ENCODE measurements at regions not wholly inside any gene's neighbourhood (a gene's known extent, or its start where the extent isn't known, plus 50 kb on each side); places are given as distances from the start of the nearest gene placed in this dataset.
A peak's percentile ranks its signal among the peaks of the same experiment; 100 is the strongest.
"Not testable (repeated sequence)": the region's sequence is repeated elsewhere in the genome, so short reads cannot be mapped to it uniquely, and the experiment has no call there.

GRCh38 chr5:82465235-82465634 lies 187.1 kb upstream of the RPS23 start:
- peak; percentile 45 for FAIRE-seq
- Histone ChIP-seq H3K4me1 (ENCODE audit: insufficient read depth, low read length) (no peaks in the 10 kb centered on the region), H3K9ac (ENCODE audit: low read length) (no peak overlapping the region), H4K20me1 (ENCODE audit: insufficient read depth, low read length) (no peaks in the 10 kb centered on the region), H3K4me2 (ENCODE audit: low read length) (no peak overlapping the region), H3K4me3 (ENCODE audit: insufficient read depth, low read depth, low read length) (no peak overlapping the region), H3K9me3 (ENCODE audit: insufficient read depth, low read depth, low read length) (no peaks in the 10 kb centered on the region), H3K79me2 (ENCODE audit: insufficient read depth, low read length) (no peaks in the 10 kb centered on the region), H3K36me3 (ENCODE audit: insufficient read depth, low read length) (no peaks in the 10 kb centered on the region), H3K27me3 (ENCODE audit: insufficient read depth, low read length) (no peaks in the 10 kb centered on the region), H2AFZ (ENCODE audit: low read depth, low read length) (no peak overlapping the region), H3K27ac (ENCODE audit: low read depth, low read length) (no peak overlapping the region)
- no peaks in the 10 kb centered on the region for H3K27me3 Mint-ChIP-seq (ENCODE audit: low read depth, unreplicated experiment)
- no peaks in the 10 kb centered on the region for H3K36me3 Mint-ChIP-seq (ENCODE audit: low read depth, unreplicated experiment)
- H3K4me3 Mint-ChIP-seq (ENCODE audit: unreplicated experiment) = no peak overlapping the region
- peaks cover 6% of the 10 kb centered on the region for H3K9me3 Mint-ChIP-seq (ENCODE audit: unreplicated experiment)
- TF ChIP-seq EZH2 (IDR thresholded peaks at IDR 0.05; ENCODE audit: insufficient read depth, low read length) = no peak
- no peak for TF ChIP-seq CTCF (IDR thresholded peaks at IDR 0.05; ENCODE audit: insufficient read depth, low read depth, low read length)
- peak; percentile 51 for DNase-seq (ENCODE audit: low read depth)
- H3K4me1 Mint-ChIP-seq (ENCODE audit: low read depth, unreplicated experiment) = peaks cover 5% of the 10 kb centered on the region
- H3K27ac Mint-ChIP-seq (ENCODE audit: unreplicated experiment) = no peak overlapping the region

- no peaks in the 10 kb centered on the region for H3K27me3 ChIP-seq (ENCODE audit: insufficient read depth, low read length)
- DNase-seq (ENCODE audit: low read depth) (no peak), FAIRE-seq (no peak)
- no peak overlapping the region for H3K9ac ChIP-seq (ENCODE audit: low read length)
- no peak overlapping the region for H3K4me2 ChIP-seq (ENCODE audit: low read length)
- H3K4me3 ChIP-seq (ENCODE audit: insufficient read depth, low read depth, low read length) = no peak overlapping the region
- H3K9me3 ChIP-seq (ENCODE audit: insufficient read depth, low read depth, low read length) = no peaks in the 10 kb centered on the region
- no peaks in the 10 kb centered on the region for H3K36me3 Mint-ChIP-seq (ENCODE audit: low read depth, unreplicated experiment)
- no peak overlapping the region for H3K27ac Mint-ChIP-seq (ENCODE audit: unreplicated experiment)
- H3K79me2 ChIP-seq (ENCODE audit: insufficient read depth, low read length) = no peaks in the 10 kb centered on the region
- no peak overlapping the region for H3K27ac ChIP-seq (ENCODE audit: low read depth, low read length)
- TF ChIP-seq CTCF (IDR thresholded peaks at IDR 0.05; ENCODE audit: insufficient read depth, low read depth, low read length) (no peak), EZH2 (IDR thresholded peaks at IDR 0.05; ENCODE audit: insufficient read depth, low read length) (no peak)
- H3K4me1 ChIP-seq (ENCODE audit: insufficient read depth, low read length) = no peaks in the 10 kb centered on the region
- H3K36me3 ChIP-seq (ENCODE audit: insufficient read depth, low read length) = no peaks in the 10 kb centered on the region
- peaks cover 30% of the 10 kb centered on the region for H3K9me3 Mint-ChIP-seq (ENCODE audit: unreplicated experiment)
- no peaks in the 10 kb centered on the region for H3K4me1 Mint-ChIP-seq (ENCODE audit: low read depth, unreplicated experiment)
- no peak overlapping the region for H2AFZ ChIP-seq (ENCODE audit: low read depth, low read length)
- no peaks in the 10 kb centered on the region for H4K20me1 ChIP-seq (ENCODE audit: insufficient read depth, low read length)
- no peak overlapping the region for H3K4me3 Mint-ChIP-seq (ENCODE audit: unreplicated experiment)
- H3K27me3 Mint-ChIP-seq (ENCODE audit: low read depth, unreplicated experiment) = no peaks in the 10 kb centered on the region
These were observed 181.5 kb upstream of the RPS23 start for GRCh38 chr5:82459626-82460025.

- H3K79me2 ChIP-seq (ENCODE audit: insufficient read depth, low read length); H3K36me3 Mint-ChIP-seq (ENCODE audit: low read depth, unreplicated experiment); H3K36me3 ChIP-seq (ENCODE audit: insufficient read depth, low read length); FAIRE-seq; H3K27me3 ChIP-seq (ENCODE audit: insufficient read depth, low read length); DNase-seq (ENCODE audit: low read depth); H3K4me1 ChIP-seq (ENCODE audit: insufficient read depth, low read length); H3K9me3 ChIP-seq (ENCODE audit: insufficient read depth, low read depth, low read length); H3K27ac Mint-ChIP-seq (ENCODE audit: unreplicated experiment); H4K20me1 ChIP-seq (ENCODE audit: insufficient read depth, low read length); H3K27ac ChIP-seq (ENCODE audit: low read depth, low read length); H3K27me3 Mint-ChIP-seq (ENCODE audit: low read depth, unreplicated experiment); H3K4me3 Mint-ChIP-seq (ENCODE audit: unreplicated experiment); H2AFZ ChIP-seq (ENCODE audit: low read depth, low read length); H3K9ac ChIP-seq (ENCODE audit: low read length); H3K4me3 ChIP-seq (ENCODE audit: insufficient read depth, low read depth, low read length); H3K4me1 Mint-ChIP-seq (ENCODE audit: low read depth, unreplicated experiment); H3K4me2 ChIP-seq (ENCODE audit: low read length): not testable (repeated sequence)
- H3K9me3 Mint-ChIP-seq (ENCODE audit: unreplicated experiment) = peaks cover 33% of the 10 kb centered on the region
These were observed 177.2 kb upstream of the RPS23 start for GRCh38 chr5:82455317-82455716.
